Naive thymus-derived CD4-positive, alpha-beta T cell (primary cell): ENCODE measurements at regions not wholly inside any gene's neighbourhood (a gene's known extent, or its start where the extent isn't known, plus 50 kb on each side); places are given as distances from the start of the nearest gene placed in this dataset.

ENCODE experiments used
- ATAC-seq: fragments of 150-1000 bp; cut with Tn5 transposase; 2 replicates; pipeline ENCODE4 v1.10.0; 2021; ENCODE audit warnings: mild to moderate bottlenecking, moderate library complexity
- CTCF ChIA-PET: fragments of 350-600 bp; sonication (Branson Sonifier 250); formaldehyde crosslinking; loops from one replicate; lab custom pipeline; 2021; ENCODE audit warnings: antibody characterized with exemption; lab: Charles Lee
- POLR2A ChIA-PET: fragments of 350-600 bp; sonication (Branson Sonifier 250); formaldehyde crosslinking; loops from one replicate; lab custom pipeline; 2021; ENCODE audit warnings: antibody characterized with exemption, inconsistent platforms; lab: Charles Lee
- DNase-seq, 9 donors: peaks; one replicate each; pipeline versions ENCODE4 v3.0.0 to v3.0.0-alpha.2; 2020 to 2022; ENCODE audit warnings: mixed read lengths in 1 of 9
- H3K27ac ChIP-seq: one replicate; pipeline ENCODE4 v1.7.0; 2013; ENCODE audit warnings: mild to moderate bottlenecking, low read depth, low read length, moderate library complexity
- H3K27me3 ChIP-seq, 2 donors: one replicate each; pipeline ENCODE4 v1.7.0; 2013; ENCODE audit warnings: low read length in 2 of 2, mild to moderate bottlenecking in 2 of 2, moderate library complexity in 2 of 2; ENCODE audit not compliant: control insufficient read depth in 2 of 2, insufficient read depth in 2 of 2
- H3K36me3 ChIP-seq, 3 experiments: 1 replicate in 2 of 3; 2 replicates in 1 of 3; pipeline ENCODE4 v1.7.0; 2013; ENCODE audit warnings: low read length in 3 of 3, mild to moderate bottlenecking in 3 of 3, moderate library complexity in 1 of 3; ENCODE audit not compliant: insufficient read depth in 3 of 3, control insufficient read depth in 2 of 3
- H3K4me1 ChIP-seq, 2 donors: one replicate each; pipeline ENCODE4 v1.7.0; 2013; ENCODE audit warnings: low read length in 2 of 2, mild to moderate bottlenecking in 2 of 2, moderate library complexity in 1 of 2; ENCODE audit not compliant: control insufficient read depth in 2 of 2, insufficient read depth in 2 of 2
- H3K4me3 ChIP-seq: 2 replicates; pipeline ENCODE4 v1.7.0; 2013; ENCODE audit warnings: mild to moderate bottlenecking, low read length
- H3K9me3 ChIP-seq, 3 experiments: 1 replicate in 2 of 3; 2 replicates in 1 of 3; pipeline ENCODE4 v1.7.0; 2013; ENCODE audit warnings: low read length in 3 of 3; ENCODE audit not compliant: control insufficient read depth in 2 of 3
- H3K27ac Mint-ChIP-seq, 9 donors: one replicate each; pipeline ENCODE4 v1.8.0; 2020 to 2022; ENCODE audit warnings: mixed read lengths in 9 of 9, mild to moderate bottlenecking in 8 of 9, moderate library complexity in 5 of 9, inconsistent platforms in 2 of 9
- H3K27me3 Mint-ChIP-seq, 5 donors: one replicate each; pipeline ENCODE4 v1.8.0; 2021 to 2022; ENCODE audit warnings: mixed read lengths in 5 of 5, mild to moderate bottlenecking in 1 of 5
- H3K36me3 Mint-ChIP-seq, 5 donors: one replicate each; pipeline ENCODE4 v1.8.0; 2020 to 2022; ENCODE audit warnings: mixed read lengths in 5 of 5, mild to moderate bottlenecking in 3 of 5, inconsistent platforms in 1 of 5
- H3K4me1 Mint-ChIP-seq, 7 donors: one replicate each; pipeline ENCODE4 v1.8.0; 2020 to 2022; ENCODE audit warnings: mixed read lengths in 7 of 7, mild to moderate bottlenecking in 3 of 7, inconsistent platforms in 1 of 7
- H3K4me3 Mint-ChIP-seq, 10 donors: one replicate each; pipeline ENCODE4 v1.8.0; 2020 to 2022; ENCODE audit warnings: mild to moderate bottlenecking in 10 of 10, mixed read lengths in 10 of 10, moderate library complexity in 6 of 10, inconsistent platforms in 2 of 10
- H3K9me3 Mint-ChIP-seq, 11 donors: one replicate each; pipeline ENCODE4 v1.8.0; 2020 to 2022; ENCODE audit warnings: mixed read lengths in 11 of 11, mild to moderate bottlenecking in 4 of 11, inconsistent platforms in 1 of 11, moderate library complexity in 1 of 11
- intact Hi-C, 2 donors: fragments of 100-400 bp; cut with micrococcal nuclease; formaldehyde crosslinking; loops; one replicate each; pipeline ENCODE4 v1.15.1; 2023

- intact Hi-C loops: no loop called here
- Mint-ChIP-seq H3K36me3 (no peaks in the 10 kb centered on the region), H3K27me3 (peaks cover 0 to 13% (median 3%) of the 10 kb centered on the region in 5 donors), H3K27ac (no peak overlapping the region), H3K4me3 (no peak overlapping the region), H3K9me3 (peaks cover 0 to 8% (median 1%) of the 10 kb centered on the region in 11 donors), H3K4me1 (peaks cover 0 to 4% (median 0%) of the 10 kb centered on the region in 7 donors)
- peaks cover 0 to 4% (median 0%) of the 10 kb centered on the region in 3 experiments for H3K9me3 ChIP-seq
- no peaks in the 10 kb centered on the region for H3K36me3 ChIP-seq
- CTCF ChIA-PET: no interaction called here
- H3K27ac ChIP-seq: no peak overlapping the region
- DNase-seq: no peak
- H3K4me1 ChIP-seq: no peaks in the 10 kb centered on the region
- no peaks in the 10 kb centered on the region for H3K27me3 ChIP-seq
- no peak for ATAC-seq
- H3K4me3 ChIP-seq: no peak overlapping the region
- POLR2A ChIA-PET: no interaction called here
Observed at GRCh38 chr9:21695874-21696341, 106.5 kb upstream of the MTAP start.

- H3K9me3 ChIP-seq: peaks cover 0 to 4% (median 0%) of the 10 kb centered on the region in 3 experiments
- no peak for DNase-seq
- Mint-ChIP-seq H3K4me1 (peaks cover 0 to 4% (median 0%) of the 10 kb centered on the region in 7 donors), H3K27ac (no peak overlapping the region), H3K36me3 (no peaks in the 10 kb centered on the region), H3K4me3 (no peak overlapping the region), H3K27me3 (peaks cover 0 to 12% (median 3%) of the 10 kb centered on the region in 5 donors), H3K9me3 (peaks cover 0 to 8% (median 1%) of the 10 kb centered on the region in 11 donors)
- CTCF ChIA-PET: no interaction called here
- POLR2A ChIA-PET: no interaction called here
- H3K27me3 ChIP-seq: no peaks in the 10 kb centered on the region
- intact Hi-C loops: no loop called here
- ATAC-seq: no peak
- no peak overlapping the region for H3K4me3 ChIP-seq
- H3K36me3 ChIP-seq: no peaks in the 10 kb centered on the region
- no peaks in the 10 kb centered on the region for H3K4me1 ChIP-seq
- no peak overlapping the region for H3K27ac ChIP-seq
Observed at GRCh38 chr9:21696411-21696871, 106.0 kb upstream of the MTAP start.

GRCh38 chr9:21708260-21708711, 94.2 kb upstream of the MTAP start:
- H3K36me3 Mint-ChIP-seq: no peaks in the 10 kb centered on the region
- ChIA-PET POLR2A (no interaction called here), CTCF (interaction anchor here (0.7 to 5.6 kb wide), 17 partner anchors 11 to 274 kb away, joined by 3 to 76 read pairs (median 4); no protein-coding TSS in a partner anchor)
- H3K4me1 Mint-ChIP-seq: peaks cover 0 to 22% (median 15%) of the 10 kb centered on the region in 7 donors
- no peaks in the 10 kb centered on the region for H3K4me1 ChIP-seq
- H3K36me3 ChIP-seq: no peaks in the 10 kb centered on the region
- no peak overlapping the region for H3K27ac ChIP-seq
- ATAC-seq: no peak
- H3K27me3 Mint-ChIP-seq: peaks cover 0 to 27% (median 0%) of the 10 kb centered on the region in 5 donors
- no peak overlapping the region for H3K4me3 ChIP-seq
- H3K9me3 Mint-ChIP-seq: peaks cover 0 to 2% (median 0%) of the 10 kb centered on the region in 11 donors
- no peaks in the 10 kb centered on the region for H3K27me3 ChIP-seq
- H3K27ac Mint-ChIP-seq: no peak overlapping the region
- DNase-seq: no peak
- no peak overlapping the region for H3K4me3 Mint-ChIP-seq
- no peaks in the 10 kb centered on the region for H3K9me3 ChIP-seq
- intact Hi-C loops: loop anchor here (2.0 to 5.0 kb wide), 5 partner anchors 96 to 381 kb away; no protein-coding TSS in a partner anchor

- Mint-ChIP-seq H3K36me3 (no peaks in the 10 kb centered on the region), H3K9me3 (peaks cover 0 to 2% (median 0%) of the 10 kb centered on the region in 11 donors), H3K4me3 (no peak overlapping the region), H3K4me1 (peaks cover 0 to 22% (median 15%) of the 10 kb centered on the region in 7 donors), H3K27me3 (peaks cover 0 to 25% (median 0%) of the 10 kb centered on the region in 5 donors), H3K27ac (no peak overlapping the region)
- H3K27ac ChIP-seq: no peak overlapping the region
- ChIA-PET POLR2A (no interaction called here), CTCF (interaction anchor here (0.6 to 5.6 kb wide), 22 partner anchors 9 to 468 kb away, joined by 3 to 76 read pairs (median 4); no protein-coding TSS in a partner anchor)
- intact Hi-C loops: loop anchor here (1.0 to 5.0 kb wide), 9 partner anchors 80 to 474 kb away; no protein-coding TSS in a partner anchor
- H3K4me3 ChIP-seq: no peak overlapping the region
- DNase-seq: no peak
- no peaks in the 10 kb centered on the region for H3K4me1 ChIP-seq
- H3K27me3 ChIP-seq: no peaks in the 10 kb centered on the region
- H3K36me3 ChIP-seq: no peaks in the 10 kb centered on the region
- ATAC-seq: no peak
- H3K9me3 ChIP-seq: no peaks in the 10 kb centered on the region
Observed at GRCh38 chr9:21708856-21709255, 93.6 kb upstream of the MTAP start.

GRCh38 chr9:21709464-21710058, 92.9 kb upstream of the MTAP start:
- Histone ChIP-seq H3K9me3 (no peaks in the 10 kb centered on the region), H3K4me1 (no peaks in the 10 kb centered on the region), H3K36me3 (no peaks in the 10 kb centered on the region), H3K27ac (no peak overlapping the region), H3K4me3 (no peak overlapping the region), H3K27me3 (no peaks in the 10 kb centered on the region)
- Mint-ChIP-seq H3K27ac (no peak overlapping the region), H3K9me3 (peaks cover 0 to 3% (median 0%) of the 10 kb centered on the region in 11 donors), H3K4me1 (peaks cover 0 to 22% (median 15%) of the 10 kb centered on the region in 7 donors), H3K27me3 (peaks cover 0 to 27% (median 0%) of the 10 kb centered on the region in 5 donors), H3K36me3 (no peaks in the 10 kb centered on the region), H3K4me3 (no peak overlapping the region)
- POLR2A ChIA-PET: no interaction called here
- peak; percentile 88 for ATAC-seq
- DNase-seq: peak; percentile 14 to 56 (median 46)
- CTCF ChIA-PET: interaction anchor here (0.6 to 5.6 kb wide), 20 partner anchors 9 to 469 kb away, joined by 3 to 76 read pairs (median 4); no protein-coding TSS in a partner anchor
- intact Hi-C loops: loop anchor here (1.0 to 5.0 kb wide), 9 partner anchors 80 to 474 kb away; no protein-coding TSS in a partner anchor

- DNase-seq: peak in 6 of 9 donors; percentile 1 to 36 (median 30)
- CTCF ChIA-PET: interaction anchor here (0.6 to 5.6 kb wide), 5 partner anchors 73 to 244 kb away, joined by 3 to 76 read pairs (median 3); no protein-coding TSS in a partner anchor
Observed at GRCh38 chr9:21710548-21711191, 91.8 kb upstream of the MTAP start.

More at GRCh38 chr9:21710548-21711191, 91.8 kb upstream of the MTAP start:
- Histone ChIP-seq H3K4me1 (no peaks in the 10 kb centered on the region), H3K9me3 (no peaks in the 10 kb centered on the region), H3K27ac (no peak overlapping the region), H3K4me3 (no peak overlapping the region), H3K27me3 (no peaks in the 10 kb centered on the region), H3K36me3 (no peaks in the 10 kb centered on the region)
- Mint-ChIP-seq H3K4me3 (no peak overlapping the region), H3K36me3 (peaks cover 0 to under 1% (median 0%) of the 10 kb centered on the region in 5 donors), H3K9me3 (peaks cover 0 to 2% (median 0%) of the 10 kb centered on the region in 11 donors), H3K4me1 (peaks cover 0 to 22% (median 15%) of the 10 kb centered on the region in 7 donors), H3K27ac (peak overlapping the region in 4 of 9 donors; percentile 32 to 46 (median 44)), H3K27me3 (peaks cover 0 to 26% (median 0%) of the 10 kb centered on the region in 5 donors)
- POLR2A ChIA-PET: no interaction called here
- intact Hi-C loops: no loop called here
- ATAC-seq: no peak
